Endothelial cell of umbilical vein (primary cell): ENCODE measurements at regions not wholly inside any gene's neighbourhood (a gene's known extent, or its start where the extent isn't known, plus 50 kb on each side); places are given as distances from the start of the nearest gene placed in this dataset.

Experiments used
- BruUV-seq: library from RNA; stranded (reverse); fragments of 400-500 nt; replicated peaks from 2 replicates; lab custom pipeline; 2021; lab: Mats Ljungman, UMichigan
- CTCF ChIA-PET: fragments of 300-600, 350-600 bp; sonication (Branson Sonifier 250); formaldehyde crosslinking; loops from one replicate; lab custom pipeline; 2021; ENCODE audit warnings: antibody characterized with exemption, inconsistent platforms; lab: Charles Lee
- POLR2A ChIA-PET: fragments of 300-600, 350-600 bp; sonication (Branson Sonifier 250); formaldehyde crosslinking; loops from one replicate; lab custom pipeline; 2021; ENCODE audit warnings: antibody characterized with exemption, inconsistent platforms; lab: Charles Lee
- DNase-seq: peaks from one replicate; pipeline ENCODE4 v3.0.0-alpha.2; 2011; ENCODE audit warnings: low read depth, low spot score
- FAIRE-seq: peaks from 2 replicates; lab custom pipeline; 2011; peaks lifted over from hg19 to GRCh38; lab: Jason Lieb, UNC
- H2AFZ ChIP-seq: 2 replicates; pipeline ENCODE4 v1.6.0; 2012; ENCODE audit warnings: low read depth, low read length, control low read depth, inconsistent platforms
- H3K27ac ChIP-seq: 2 replicates; pipeline ENCODE4 v1.5.1; 2011; ENCODE audit warnings: low read depth, mild to moderate bottlenecking, control low read depth, low read length, moderate library complexity; ENCODE audit not compliant: insufficient read depth
- H3K27me3 ChIP-seq, 2 experiments: 2 replicates each; pipeline versions ENCODE4 v1.6.0 to v1.6.1; 2011; ENCODE audit warnings: low read length in 2 of 2, mixed read lengths in 1 of 2; ENCODE audit not compliant: control insufficient read depth in 2 of 2, insufficient read depth in 2 of 2
- H3K36me3 ChIP-seq, 2 experiments: 2 replicates in 1 of 2; 3 replicates in 1 of 2; pipeline ENCODE4 v1.5.1; 2011; ENCODE audit warnings: low read length in 2 of 2, mild to moderate bottlenecking in 1 of 2, moderate library complexity in 1 of 2; ENCODE audit not compliant: control insufficient read depth in 2 of 2, insufficient read depth in 2 of 2; ENCODE audit errors: extremely low read depth in 1 of 2
- H3K4me1 ChIP-seq: 3 replicates; pipeline ENCODE4 v1.5.1; 2011; ENCODE audit warnings: mild to moderate bottlenecking, low read length; ENCODE audit not compliant: control insufficient read depth, insufficient read depth; ENCODE audit errors: extremely low read depth
- H3K4me2 ChIP-seq: 2 replicates; pipeline ENCODE4 v1.6.1; 2011; ENCODE audit warnings: low read length, control low read depth, mixed read lengths; ENCODE audit not compliant: insufficient read depth
- H3K4me3 ChIP-seq, 3 experiments: fragments of 200-600 bp in 1 of 3; sonication (generic), shearing (Covaris generic) in 1 of 3; replicated peaks in 1 of 3; 2 replicates each; pipeline ENCODE4 v1.5.1; 2011 to 2016; ENCODE audit warnings: control low read depth in 3 of 3, low read length in 3 of 3, mild to moderate bottlenecking in 2 of 3, inconsistent platforms in 1 of 3, low read depth in 1 of 3, moderate library complexity in 1 of 3; ENCODE audit not compliant: insufficient read depth in 1 of 3
- H3K79me2 ChIP-seq: 2 replicates; pipeline ENCODE4 v1.6.0; 2012; ENCODE audit warnings: low read length, inconsistent platforms; ENCODE audit not compliant: control insufficient read depth, insufficient read depth
- H3K9ac ChIP-seq: replicated peaks from 2 replicates; pipeline ENCODE3; 2011; ENCODE audit warnings: low read length, control low read depth; ENCODE audit not compliant: insufficient read depth; ENCODE audit errors: extremely low read depth
- H3K9me1 ChIP-seq: replicated peaks from 3 replicates; pipeline ENCODE4 v1.6.0; 2011; ENCODE audit warnings: mild to moderate bottlenecking, low read length; ENCODE audit not compliant: control insufficient read depth, insufficient read depth; ENCODE audit errors: extremely low read depth
- H3K9me3 ChIP-seq: replicated peaks from 2 replicates; pipeline ENCODE4 v1.5.1; 2012; ENCODE audit warnings: low read length, inconsistent platforms; ENCODE audit not compliant: control insufficient read depth, insufficient read depth
- H4K20me1 ChIP-seq: replicated peaks from 2 replicates; pipeline ENCODE3; 2011; ENCODE audit warnings: mild to moderate bottlenecking, low read length; ENCODE audit not compliant: control insufficient read depth, insufficient read depth; ENCODE audit errors: extremely low read depth
- CTCF ChIP-seq, 2 donors: IDR thresholded peaks; 1 replicate in 1 of 2; 2 replicates in 1 of 2; pipeline ENCODE4 v1.5.1; 2011; ENCODE audit warnings: low read length in 2 of 2, mild to moderate bottlenecking in 2 of 2, moderate library complexity in 2 of 2, control low read depth in 1 of 2, inconsistent platforms in 1 of 2, low read depth in 1 of 2; ENCODE audit not compliant: insufficient read depth in 1 of 2; ENCODE audit errors: extremely low read depth in 1 of 2
- EZH2 ChIP-seq: IDR thresholded peaks from 2 replicates; pipeline ENCODE4 v1.6.1; 2012; ENCODE audit warnings: borderline replicate concordance, low read depth, mild to moderate bottlenecking, moderate library complexity, low read length, inconsistent platforms; ENCODE audit not compliant: severe bottlenecking
- POLR2A ChIP-seq: IDR thresholded peaks from 2 replicates; pipeline ENCODE4 v1.6.1; 2012; ENCODE audit warnings: low read depth, mild to moderate bottlenecking, control low read depth, low read length
- dilution Hi-C: fragments of 300-500 bp; cut with MboI; formaldehyde crosslinking; loops from one replicate; pipeline ENCODE4 v1.15.0; 2019; ENCODE audit warnings: low sequenced_read_pairs; ENCODE audit not compliant: extremely low pct_ligation_motif_present
- intact Hi-C: fragments of 100-400 bp; cut with micrococcal nuclease; formaldehyde crosslinking; loops from one replicate; pipeline ENCODE4 v1.10.0; 2022

GRCh38 chr2:88310787-88311186 is 140.6 kb downstream of the THNSL2 start:
- BruUV-seq: no TSS peak
- no peak for DNase-seq
- Histone ChIP-seq H3K9ac (no peak overlapping the region), H3K9me1 (no peaks in the 10 kb centered on the region), H3K79me2 (no peaks in the 10 kb centered on the region), H2AFZ (no peak overlapping the region), H3K4me2 (no peak overlapping the region), H3K9me3 (no peaks in the 10 kb centered on the region), H3K4me1 (no peaks in the 10 kb centered on the region), H3K4me3 (no peak overlapping the region), H4K20me1 (no peaks in the 10 kb centered on the region), H3K36me3 (no peaks in the 10 kb centered on the region), H3K27ac (no peak overlapping the region), H3K27me3 (no peaks in the 10 kb centered on the region)
- CTCF ChIA-PET: no interaction called here
- FAIRE-seq: no peak
- dilution Hi-C loops (no loop called here), intact Hi-C loops (no loop called here)
- POLR2A ChIA-PET: no interaction called here
- TF ChIP-seq POLR2A: no peak

- no peak overlapping the region for H2AFZ ChIP-seq
- H3K27me3 ChIP-seq: no peaks in the 10 kb centered on the region
- dilution Hi-C loops: no loop called here
- H3K9me1 ChIP-seq: no peaks in the 10 kb centered on the region
- no peaks in the 10 kb centered on the region for H4K20me1 ChIP-seq
- no peaks in the 10 kb centered on the region for H3K9me3 ChIP-seq
- no peak overlapping the region for H3K4me3 ChIP-seq
- ChIA-PET POLR2A (no interaction called here), CTCF (interaction anchor here (0.9 kb wide), 1 partner anchor 11 kb away, joined by 3 read pairs; no protein-coding TSS in a partner anchor)
- no peak overlapping the region for H3K27ac ChIP-seq
- no peak for TF ChIP-seq EZH2
- peak in 1 of 2 donors; percentile 9 for TF ChIP-seq CTCF (IDR thresholded peaks at IDR 0.05; ENCODE audit: extremely low read depth in 1 of 2, insufficient read depth in 1 of 2, low read depth in 1 of 2, low read length in 2 of 2)
- DNase-seq (no peak), FAIRE-seq (no peak)
- intact Hi-C loops: no loop called here
- no peak overlapping the region for H3K4me2 ChIP-seq
- BruUV-seq: no TSS peak
- no peaks in the 10 kb centered on the region for H3K79me2 ChIP-seq
- no peaks in the 10 kb centered on the region for H3K4me1 ChIP-seq
- no peak overlapping the region for H3K9ac ChIP-seq
- no peaks in the 10 kb centered on the region for H3K36me3 ChIP-seq
Measured at GRCh38 chr2:88307817-88308216, 137.7 kb downstream of the THNSL2 start.
